Pancreas (tissue), 10 donors: ENCODE measurements at regions not wholly inside any gene's neighbourhood (a gene's known extent, or its start where the extent isn't known, plus 50 kb on each side); places are given as distances from the start of the nearest gene placed in this dataset.

ENCODE experiments used
- ATAC-seq, 4 donors: fragments of 200-7000 bp; cut with Tn5 transposase; one replicate each; pipeline versions ENCODE4 v1.8.0 to v1.9.1; 2020; ENCODE audit warnings: mild to moderate bottlenecking in 4 of 4, moderate library complexity in 4 of 4
- DNase-seq, 6 donors: peaks; one replicate each; pipeline ENCODE4 v3.0.0-alpha.2; 2020
- FAIRE-seq: peaks from 2 replicates; lab custom pipeline; 2012; peaks lifted over from hg19 to GRCh38; lab: Jason Lieb, UNC
- H3K27ac ChIP-seq, 4 donors: fragments of 200-600 bp; sonication (generic); 1 replicate in 3 of 4; 2 replicates in 1 of 4; pipeline versions ENCODE4 v1.5.0 to v1.8.0; 2020
- H3K27me3 ChIP-seq, 4 donors: fragments of 200-600 bp; one replicate each; pipeline ENCODE4 v1.8.0; 2021
- H3K36me3 ChIP-seq, 3 donors: fragments of 200-600 bp; sonication (generic) in 1 of 3; one replicate each; pipeline versions ENCODE4 v1.5.0 to v1.8.0; 2020 to 2021
- H3K4me1 ChIP-seq, 3 donors: fragments of 200-600 bp; one replicate each; pipeline ENCODE4 v1.8.0; 2021
- H3K4me3 ChIP-seq, 4 donors: fragments of 200-600 bp; sonication (generic) in 2 of 4; one replicate each; pipeline versions ENCODE4 v1.5.0 to v1.8.0; 2020 to 2021
- H3K9me3 ChIP-seq, 4 donors: fragments of 200-600 bp; one replicate each; pipeline ENCODE4 v1.8.0; 2021
- CTCF ChIP-seq, 4 donors: fragments of 200-600 bp; sonication (generic) in 3 of 4; IDR thresholded peaks; one replicate each; pipeline versions ENCODE4 v1.5.0 to v1.8.0; 2021; ENCODE audit warnings: antibody characterized with exemption in 4 of 4
- WGBS, 2 donors: extraction: QIAGEN DNeasy Blood & Tissue Kit; methylation state at CpG; one replicate each; pipeline ENCODE4 v1.1.7; 2013; 5-methylcytosine and 5-hydroxymethylcytosine counted together
- intact Hi-C, 3 donors: fragments of 100-400 bp; cut with DNase I; formaldehyde crosslinking; loops; one replicate each; pipeline versions ENCODE4 v1.11.1 to v1.14.2; 2022
- donor health status: healthy with polysubstance abuse.
- donor health status: DM: no; HTN: no; CAD: no; lungs with moderate emphysema.
- donor health status: DM: no; HTN: no; CAD: no.
- donor health status: control.
- donor health status: control.
- donor health status: Bipolar disorder and iron deficiency.
- donor health status: DM: yes; HTN: yes; CAD: no.
- donor health status: DM: no; HTN: no; CAD: no.
- donor health status: DM: no; HTN: no; CAD: no.
- donor health status: DM: yes; HTN: yes; CAD: no.

DNA sequence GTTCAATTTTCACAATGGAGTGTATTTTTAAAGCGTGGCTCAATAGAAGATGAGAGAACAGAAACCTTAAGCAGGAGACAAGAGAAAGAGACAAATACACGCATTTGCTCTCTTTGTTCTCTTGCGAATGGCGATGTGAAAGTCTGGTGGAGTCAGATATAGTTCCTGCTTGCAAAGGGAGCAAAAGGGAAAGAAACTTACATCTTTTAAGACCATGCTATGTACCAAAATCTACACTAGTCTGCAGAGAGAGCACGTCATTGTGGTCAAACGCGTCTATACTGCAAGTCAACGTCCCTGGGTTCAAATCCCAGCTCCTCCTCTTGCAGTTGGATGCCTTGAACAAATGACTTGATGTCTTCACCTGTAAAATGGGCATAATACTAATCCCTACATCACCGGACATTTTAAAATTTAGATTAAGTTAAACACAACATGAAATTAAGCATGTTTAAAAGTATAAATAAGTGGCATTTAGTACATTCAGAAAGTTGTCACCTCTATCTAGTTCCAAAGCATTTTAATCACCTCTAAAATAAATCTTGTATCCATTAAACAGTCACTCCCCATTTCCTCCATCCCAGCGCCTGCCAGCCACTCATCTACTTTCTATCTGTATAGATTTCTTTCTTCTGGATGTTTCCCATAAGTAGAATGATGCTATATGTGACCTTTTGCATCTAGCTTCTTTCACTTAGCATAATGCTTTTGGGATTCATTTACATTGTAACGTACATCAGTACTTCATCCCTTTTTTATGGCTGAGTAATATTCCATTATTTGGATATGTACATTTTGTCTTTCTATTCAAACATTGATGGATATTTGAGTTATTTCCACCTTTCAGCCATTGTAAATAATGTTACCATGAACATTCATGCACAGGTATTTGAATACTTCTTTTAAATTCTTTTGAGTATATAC lies 406.9 kb downstream of the TMEM114 start:
- WGBS, 2 donors: 62 to 80% methylated on average over 11 of the region's 11 CpGs
- ATAC-seq: no peak

DNA sequence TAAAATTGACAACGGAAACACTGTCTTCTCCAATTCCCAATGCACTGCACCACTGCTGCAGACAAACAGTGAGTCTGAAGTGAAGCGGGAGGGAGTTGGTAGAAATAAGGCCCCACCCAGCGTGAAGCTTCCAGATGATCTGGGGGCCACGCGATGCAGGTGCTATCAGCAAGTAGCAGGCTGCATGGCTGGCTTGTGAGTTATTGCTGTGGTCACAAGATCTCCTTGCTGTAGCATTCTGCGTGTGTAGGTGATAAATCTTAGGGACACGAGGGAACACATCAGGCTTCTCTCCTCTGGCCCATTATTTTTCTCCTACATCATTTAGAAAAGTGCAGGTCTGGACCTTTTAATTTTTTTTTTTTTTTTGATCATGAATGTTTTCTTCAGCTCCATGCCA lies 407.6 kb downstream of the TMEM114 start:
- DNase-seq (no peak), ATAC-seq (no peak), FAIRE-seq (no peak)
- Histone ChIP-seq H3K4me3 (no peak overlapping the region), H3K27ac (no peak overlapping the region), H3K36me3 (no peaks in the 10 kb centered on the region), H3K27me3 (peaks cover 0 to 4% (median 1%) of the 10 kb centered on the region in 4 donors), H3K4me1 (no peaks in the 10 kb centered on the region), H3K9me3 (no peaks in the 10 kb centered on the region)
- TF ChIP-seq CTCF (IDR thresholded peaks at IDR 0.05): no peak
- WGBS, 2 donors: 39 to 41% methylated on average over 7 of the region's 7 CpGs
- intact Hi-C loops: no loop called here

More for the DNA sequence above, 406.9 kb downstream of the TMEM114 start:
- DNase-seq: no peak
- FAIRE-seq: no peak
- Histone ChIP-seq H3K27ac (no peak overlapping the region), H3K36me3 (no peaks in the 10 kb centered on the region), H3K9me3 (no peaks in the 10 kb centered on the region), H3K4me1 (no peaks in the 10 kb centered on the region), H3K27me3 (peaks cover 0 to 4% (median 1%) of the 10 kb centered on the region in 4 donors), H3K4me3 (no peak overlapping the region)
- TF ChIP-seq CTCF (IDR thresholded peaks at IDR 0.05): no peak
- intact Hi-C loops: no loop called here

GRCh38 chr16:8179615-8180014 lies 410.7 kb downstream of the TMEM114 start:
- no peaks in the 10 kb centered on the region for H3K36me3 ChIP-seq
- 12 to 15% methylated on average over 5 of the region's 5 CpGs for WGBS, 2 donors
- H3K9me3 ChIP-seq: no peaks in the 10 kb centered on the region
- H3K4me3 ChIP-seq: no peak overlapping the region
- no peak for TF ChIP-seq CTCF (IDR thresholded peaks at IDR 0.05)
- H3K27ac ChIP-seq: no peak overlapping the region
- H3K27me3 ChIP-seq: peaks cover 0 to 3% (median under 1%) of the 10 kb centered on the region in 4 donors
- no peak for FAIRE-seq
- no peak for ATAC-seq
- no peaks in the 10 kb centered on the region for H3K4me1 ChIP-seq
- no peak for DNase-seq
- intact Hi-C loops: no loop called here

DNA sequence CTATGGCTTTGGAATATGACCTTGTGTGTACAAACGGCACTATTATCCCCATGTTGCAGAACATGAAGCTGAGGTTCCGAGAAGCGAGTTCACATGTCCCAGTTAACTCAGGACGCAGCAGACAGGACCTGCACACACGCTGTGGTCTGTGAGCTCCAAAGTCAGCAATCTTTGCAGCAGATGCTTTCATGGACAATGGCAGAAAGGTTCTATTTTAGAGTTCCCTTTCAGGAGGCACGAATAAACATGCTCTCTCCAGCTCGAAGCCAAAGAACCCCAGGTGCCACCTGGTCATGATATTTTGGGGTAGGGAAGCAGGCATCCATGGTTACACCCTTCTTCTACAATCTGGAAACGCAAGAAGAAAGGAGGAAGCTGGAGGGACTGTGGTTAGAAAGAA lies 412.0 kb downstream of the TMEM114 start:
- no peak for TF ChIP-seq CTCF (IDR thresholded peaks at IDR 0.05)
- no peaks in the 10 kb centered on the region for H3K9me3 ChIP-seq
- intact Hi-C loops: no loop called here
- DNase-seq (no peak), ATAC-seq (no peak), FAIRE-seq (no peak)
- no peaks in the 10 kb centered on the region for H3K36me3 ChIP-seq
- whole genome bisulfite sequencing, 2 donors: 54 to 64% methylated on average over 8 of the region's 8 CpGs
- no peaks in the 10 kb centered on the region for H3K27me3 ChIP-seq
- no peaks in the 10 kb centered on the region for H3K4me1 ChIP-seq
- H3K27ac ChIP-seq: no peak overlapping the region
- H3K4me3 ChIP-seq: no peak overlapping the region

GRCh38 chr16:8175411-8175810 lies 414.9 kb downstream of the TMEM114 start:
- no peaks in the 10 kb centered on the region for H3K36me3 ChIP-seq
- H3K4me1 ChIP-seq: no peaks in the 10 kb centered on the region
- no peak for TF ChIP-seq CTCF (IDR thresholded peaks at IDR 0.05)
- intact Hi-C loops: no loop called here
- 43 to 66% methylated on average over 3 of the region's 3 CpGs for WGBS, 2 donors
- FAIRE-seq: no peak
- DNase-seq: no peak
- H3K27ac ChIP-seq: no peak overlapping the region
- no peaks in the 10 kb centered on the region for H3K27me3 ChIP-seq
- ATAC-seq: no peak
- no peak overlapping the region for H3K4me3 ChIP-seq
- no peaks in the 10 kb centered on the region for H3K9me3 ChIP-seq
